PC-3 (cell line): ENCODE measurements at regions not wholly inside any gene's neighbourhood (a gene's known extent, or its start where the extent isn't known, plus 50 kb on each side); places are given as distances from the start of the nearest gene placed in this dataset.

ENCODE experiments used
- ATAC-seq: fragments of 200-7000 bp; cut with Tn5 transposase; 2 replicates; pipeline ENCODE4 v1.9.1; 2020; ENCODE audit warnings: mild to moderate bottlenecking, moderate library complexity
- BruUV-seq: library from RNA; stranded (reverse); fragments of 400-500 nt; replicated peaks from 2 replicates; lab custom pipeline; 2021; lab: Mats Ljungman, UMichigan
- CTCF ChIA-PET: fragments of 300-600 bp; sonication (Branson Sonifier 250); formaldehyde crosslinking; loops from one replicate; lab custom pipeline; 2022; ENCODE audit warnings: antibody characterized with exemption; lab: Charles Lee
- POLR2A ChIA-PET: fragments of 300-600 bp; sonication (Branson Sonifier 250); formaldehyde crosslinking; loops from one replicate; lab custom pipeline; 2022; ENCODE audit warnings: antibody characterized with exemption; ENCODE audit not compliant: unreplicated experiment; lab: Charles Lee
- DNase-seq: peaks from one replicate; pipeline ENCODE4 v3.0.0-alpha.2; 2015
- H2AFZ ChIP-seq: fragments of 300-600 bp; sonication (generic); 2 replicates; pipeline ENCODE4 v1.6.0; 2016; ENCODE audit warnings: antibody characterized with exemption, low read length
- H3F3A ChIP-seq: fragments of 300-600 bp; sonication (generic); one replicate; pipeline ENCODE4 v1.6.0; 2017; ENCODE audit warnings: antibody characterized with exemption, low read length, control low read depth, mild to moderate bottlenecking; ENCODE audit not compliant: unreplicated experiment
- H3K27ac ChIP-seq: fragments of 300-600 bp; sonication (generic); 2 replicates; pipeline ENCODE4 v1.5.1; 2016; ENCODE audit warnings: mild to moderate bottlenecking, low read length
- H3K27me3 ChIP-seq: fragments of 300-600 bp; sonication (generic); 2 replicates; pipeline ENCODE4 v1.6.1; 2016; ENCODE audit warnings: low read length, mixed read lengths
- H3K36me3 ChIP-seq: fragments of 300-600 bp; sonication (generic); 2 replicates; pipeline ENCODE4 v1.6.1; 2016; ENCODE audit warnings: low read depth, mixed run types, low read length, mixed read lengths
- H3K4me1 ChIP-seq: fragments of 300-600 bp; sonication (generic); 2 replicates; pipeline ENCODE4 v1.5.1; 2016; ENCODE audit warnings: low read length; ENCODE audit not compliant: insufficient read depth
- H3K4me2 ChIP-seq: fragments of 300-600 bp; sonication (generic); 2 replicates; pipeline ENCODE4 v1.6.0; 2016; ENCODE audit warnings: low read length
- H3K4me3 ChIP-seq: fragments of 300-600 bp; sonication (generic); 2 replicates; pipeline ENCODE4 v1.5.1; 2016; ENCODE audit warnings: mild to moderate bottlenecking, low read length, mixed read lengths
- H3K79me2 ChIP-seq: fragments of 300-600 bp; sonication (generic); 2 replicates; pipeline ENCODE4 v1.6.1; 2017; ENCODE audit warnings: low read length, mixed read lengths
- H3K9ac ChIP-seq: fragments of 300-600 bp; sonication (generic); 2 replicates; pipeline ENCODE4 v1.6.0; 2016; ENCODE audit warnings: mild to moderate bottlenecking, low read length
- H3K9me2 ChIP-seq: fragments of 300-600 bp; sonication (generic); replicated peaks from 2 replicates; pipeline ENCODE4 v1.6.1; 2016; ENCODE audit warnings: mixed run types, low read length, mixed read lengths
- H3K9me3 ChIP-seq: fragments of 300-600 bp; sonication (generic); 2 replicates; pipeline ENCODE4 v1.6.1; 2016; ENCODE audit warnings: low read length, mixed read lengths
- H4K20me1 ChIP-seq: fragments of 300-600 bp; sonication (generic); 2 replicates; pipeline ENCODE4 v1.6.1; 2016; ENCODE audit warnings: low read length, mixed read lengths
- EZH2 ChIP-seq: fragments of 300-600 bp; sonication (generic); IDR thresholded peaks from one replicate; pipeline ENCODE4 v1.6.1; 2017; ENCODE audit warnings: antibody characterized with exemption, mild to moderate bottlenecking, low read length; ENCODE audit not compliant: unreplicated experiment
- EZH2phosphoT487 ChIP-seq: fragments of 300-600 bp; sonication (generic); IDR thresholded peaks from 2 replicates; pipeline ENCODE4 v1.6.1; 2018; ENCODE audit warnings: mild to moderate bottlenecking, antibody characterized with exemption, low read length, borderline replicate concordance
- intact Hi-C: fragments of 100-400 bp; cut with micrococcal nuclease; formaldehyde crosslinking; loops from 2 replicates; pipeline ENCODE4 v1.9.0; 2023
- TF ChIP-seq, protein P1 (sequence below): fragments of 300-600 bp; sonication (generic); conservative IDR thresholded peaks from 2 replicates; pipeline ENCODE4 v1.5.1; 2017; ENCODE audit warnings: antibody characterized with exemption, low read depth, mild to moderate bottlenecking, low read length

GRCh38 chr4:81786063-81786763, 314.5 kb upstream of the RASGEF1B start:
- H2AFZ ChIP-seq, result no peak overlapping the region

GRCh38 chr4:81785338-81785737, 313.6 kb upstream of the RASGEF1B start:
- no peaks in the 10 kb centered on the region for H4K20me1 ChIP-seq
- no peak overlapping the region for H2AFZ ChIP-seq
- H3K9ac ChIP-seq, result no peak overlapping the region
- H3K27me3 ChIP-seq, result no peaks in the 10 kb centered on the region
- H3K9me3 ChIP-seq, result no peaks in the 10 kb centered on the region
- no peaks in the 10 kb centered on the region for H3K79me2 ChIP-seq
- H3K36me3 ChIP-seq, result no peaks in the 10 kb centered on the region
- no peaks in the 10 kb centered on the region for H3K4me1 ChIP-seq
- H3K9me2 ChIP-seq, result no peaks in the 10 kb centered on the region
- H3F3A ChIP-seq, result no peaks in the 10 kb centered on the region
- ChIA-PET CTCF (no interaction called here), POLR2A (no interaction called here)
- no peak for DNase-seq
- H3K4me2 ChIP-seq, result no peak overlapping the region
- no TSS peak for BruUV-seq
- ATAC-seq, result no peak
- TF ChIP-seq EZH2, result no peak
- no peak for TF ChIP-seq EZH2phosphoT487
- TF ChIP-seq, protein P1, sequence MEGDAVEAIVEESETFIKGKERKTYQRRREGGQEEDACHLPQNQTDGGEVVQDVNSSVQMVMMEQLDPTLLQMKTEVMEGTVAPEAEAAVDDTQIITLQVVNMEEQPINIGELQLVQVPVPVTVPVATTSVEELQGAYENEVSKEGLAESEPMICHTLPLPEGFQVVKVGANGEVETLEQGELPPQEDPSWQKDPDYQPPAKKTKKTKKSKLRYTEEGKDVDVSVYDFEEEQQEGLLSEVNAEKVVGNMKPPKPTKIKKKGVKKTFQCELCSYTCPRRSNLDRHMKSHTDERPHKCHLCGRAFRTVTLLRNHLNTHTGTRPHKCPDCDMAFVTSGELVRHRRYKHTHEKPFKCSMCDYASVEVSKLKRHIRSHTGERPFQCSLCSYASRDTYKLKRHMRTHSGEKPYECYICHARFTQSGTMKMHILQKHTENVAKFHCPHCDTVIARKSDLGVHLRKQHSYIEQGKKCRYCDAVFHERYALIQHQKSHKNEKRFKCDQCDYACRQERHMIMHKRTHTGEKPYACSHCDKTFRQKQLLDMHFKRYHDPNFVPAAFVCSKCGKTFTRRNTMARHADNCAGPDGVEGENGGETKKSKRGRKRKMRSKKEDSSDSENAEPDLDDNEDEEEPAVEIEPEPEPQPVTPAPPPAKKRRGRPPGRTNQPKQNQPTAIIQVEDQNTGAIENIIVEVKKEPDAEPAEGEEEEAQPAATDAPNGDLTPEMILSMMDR, result no peak
- intact Hi-C loops, result no loop called here
- H3K4me3 ChIP-seq, result no peak overlapping the region
- no peak overlapping the region for H3K27ac ChIP-seq

More at GRCh38 chr4:81786063-81786763, 314.5 kb upstream of the RASGEF1B start:
- no peak for DNase-seq
- ChIA-PET CTCF (no interaction called here), POLR2A (no interaction called here)
- Histone ChIP-seq H3K27me3 (no peaks in the 10 kb centered on the region), H3K4me1 (no peaks in the 10 kb centered on the region), H3K9me2 (no peaks in the 10 kb centered on the region), H3K4me3 (no peak overlapping the region), H3K36me3 (no peaks in the 10 kb centered on the region), H3K4me2 (no peak overlapping the region), H4K20me1 (no peaks in the 10 kb centered on the region), H3K79me2 (no peaks in the 10 kb centered on the region), H3K27ac (no peak overlapping the region), H3K9me3 (no peaks in the 10 kb centered on the region), H3K9ac (no peak overlapping the region), H3F3A (no peaks in the 10 kb centered on the region)
- intact Hi-C loops, result no loop called here
- TF ChIP-seq EZH2phosphoT487 (no peak), EZH2 (no peak)
- TF ChIP-seq, protein P1, result no peak
- ATAC-seq, result no peak
- no TSS peak for BruUV-seq

DNA sequence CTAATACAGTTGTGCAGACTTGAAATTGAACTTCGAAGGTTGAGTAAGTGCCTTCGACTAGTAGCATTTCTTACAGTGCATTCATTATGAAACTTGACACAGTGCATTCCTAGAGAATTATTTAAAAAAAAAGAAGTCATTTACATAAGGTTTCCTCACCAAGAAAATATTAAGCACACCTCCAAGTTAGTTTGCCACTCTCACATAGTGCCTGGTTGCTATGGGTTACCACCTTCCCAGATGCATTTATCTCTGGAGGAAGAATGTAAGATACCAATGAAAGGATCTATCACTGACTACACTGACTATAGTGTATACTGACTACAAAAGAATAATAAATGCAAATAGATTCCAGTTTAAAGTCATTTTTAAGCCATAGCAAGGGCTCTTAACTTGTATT, 311.9 kb upstream of the RASGEF1B start:
- Histone ChIP-seq H3K27ac (no peak overlapping the region), H3K4me2 (no peak overlapping the region), H3K36me3 (no peaks in the 10 kb centered on the region), H4K20me1 (no peaks in the 10 kb centered on the region), H3K4me3 (no peak overlapping the region), H3K79me2 (no peaks in the 10 kb centered on the region), H3K9me2 (no peaks in the 10 kb centered on the region), H3K27me3 (no peaks in the 10 kb centered on the region), H3F3A (no peaks in the 10 kb centered on the region), H3K9me3 (no peaks in the 10 kb centered on the region), H3K4me1 (no peaks in the 10 kb centered on the region), H2AFZ (no peak overlapping the region), H3K9ac (no peak overlapping the region)
- DNase-seq (no peak), ATAC-seq (no peak)
- no TSS peak for BruUV-seq
- TF ChIP-seq, protein P1, result no peak
- TF ChIP-seq EZH2 (no peak), EZH2phosphoT487 (no peak)
- intact Hi-C loops, result no loop called here
- POLR2A ChIA-PET, result no interaction called here
- CTCF ChIA-PET, result no interaction called here
